Mucosa of gallbladder (tissue), 1 donor: ENCODE measurements at regions not wholly inside any gene's neighbourhood (a gene's known extent, or its start where the extent isn't known, plus 50 kb on each side); places are given as distances from the start of the nearest gene placed in this dataset.

Source experiments
- DNase-seq: peaks from one replicate; pipeline ENCODE4 v3.0.0-alpha.2; 2020; ENCODE audit warnings: low spot score
- donor health status: DM: no; HTN: no; CAD: no.

DNA sequence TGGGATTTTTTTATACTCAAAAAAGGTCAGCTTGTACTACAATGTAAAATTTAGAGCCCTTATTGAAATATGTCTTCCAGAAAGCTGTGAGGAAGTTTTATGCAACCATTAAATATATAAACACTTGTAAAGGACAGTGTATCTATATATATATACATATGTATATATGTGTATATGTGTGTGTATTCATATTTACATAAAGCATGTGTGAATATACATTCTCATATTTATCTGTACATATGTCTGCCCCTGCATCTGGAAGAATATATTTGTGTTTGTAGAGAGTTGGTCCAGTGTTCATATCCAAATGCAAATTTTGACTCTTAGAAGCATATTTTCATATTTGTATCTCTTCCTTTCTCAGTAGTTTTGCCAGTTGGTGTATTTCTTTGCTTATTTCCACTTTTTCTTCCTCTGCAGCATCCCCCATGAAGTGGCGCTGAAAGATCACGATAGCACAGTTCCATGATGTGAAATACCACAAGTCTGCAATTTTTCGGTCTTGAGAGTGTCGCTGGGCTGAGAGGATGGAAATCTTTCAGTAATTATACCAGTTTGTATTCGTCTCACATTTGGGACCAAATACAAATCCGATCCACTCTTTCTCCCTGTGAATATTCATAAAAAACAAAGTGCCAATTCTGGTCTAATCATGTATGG, 311.7 kb upstream of the DPH6 start:
- DNase-seq: no peak

DNA sequence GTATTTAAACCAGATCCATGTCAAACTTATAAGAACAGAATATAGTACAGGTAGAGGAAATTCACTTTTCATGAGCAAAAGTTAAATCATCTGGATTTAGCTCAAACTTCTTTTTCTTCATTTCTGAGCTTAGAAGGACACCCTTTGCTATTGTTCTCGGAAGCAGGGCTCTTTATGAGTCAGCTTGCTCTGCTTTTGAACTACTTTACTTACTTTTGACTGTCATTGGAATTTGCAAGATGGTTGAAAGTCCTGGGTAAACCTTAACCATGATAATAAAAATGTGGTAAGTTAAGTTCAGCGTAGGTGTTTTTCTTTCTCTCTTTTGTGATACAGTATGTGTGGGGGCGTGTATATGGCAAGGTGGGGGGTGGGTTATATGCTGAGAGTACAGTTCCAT, 312.7 kb upstream of the DPH6 start:
- no peak for DNase-seq

DNA sequence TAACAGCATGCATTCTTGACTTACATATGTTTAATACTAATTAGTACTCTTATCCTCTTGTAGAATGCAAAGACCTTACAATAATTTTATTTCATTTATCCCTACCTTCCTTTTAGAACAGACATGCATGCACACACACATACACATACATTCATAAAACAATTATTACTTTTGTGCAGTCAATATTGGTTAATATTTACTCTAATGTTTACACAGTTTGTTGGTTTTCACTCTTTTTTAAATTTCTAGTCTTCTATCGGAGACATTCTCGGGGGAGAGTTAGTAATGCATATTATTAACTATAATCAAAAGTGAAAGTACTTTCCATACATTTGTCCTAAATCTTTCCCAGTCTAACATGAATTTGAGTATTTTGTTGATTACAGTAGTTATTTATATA, 317.7 kb upstream of the DPH6 start:
- DNase-seq: no peak

DNA sequence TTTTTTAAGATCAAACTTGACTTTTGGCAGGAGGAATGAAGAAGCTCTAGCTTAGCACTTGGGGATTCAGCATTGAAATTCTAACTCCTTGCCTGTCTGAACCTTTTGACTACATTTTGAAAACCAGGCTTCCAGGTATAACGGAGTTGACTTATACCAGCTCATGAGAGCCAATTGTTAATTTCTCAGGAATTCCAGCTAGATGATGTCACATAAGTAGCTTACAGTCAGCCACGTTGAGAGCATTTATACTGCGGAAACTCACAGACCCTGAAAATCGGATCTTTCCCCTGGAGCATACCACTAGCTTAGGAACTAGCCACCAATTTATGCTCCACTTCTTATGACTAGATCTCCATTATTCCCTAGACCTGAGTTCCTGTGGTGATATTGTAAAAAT, 321.4 kb upstream of the DPH6 start:
- DNase-seq: no peak

DNA sequence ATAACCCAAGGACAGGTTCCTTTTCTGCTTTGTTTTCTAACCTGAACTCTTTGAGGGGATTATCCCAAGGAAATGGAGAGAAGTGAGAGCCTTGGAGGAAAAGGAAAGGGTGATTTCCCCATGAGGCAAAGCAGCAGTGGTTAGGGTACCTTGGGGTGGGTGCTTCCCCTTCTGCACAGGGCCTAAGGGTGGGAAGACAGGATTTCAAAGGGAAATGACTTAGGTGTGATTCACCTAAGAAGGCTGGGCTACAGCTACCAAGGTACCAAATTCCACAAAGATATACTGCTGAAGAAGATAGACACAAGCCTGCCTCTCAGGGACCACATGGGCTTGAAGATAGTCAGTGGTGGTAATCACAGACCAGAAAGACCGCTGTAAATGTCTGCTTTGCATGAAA, 325.3 kb upstream of the DPH6 start:
- DNase-seq: no peak

DNA sequence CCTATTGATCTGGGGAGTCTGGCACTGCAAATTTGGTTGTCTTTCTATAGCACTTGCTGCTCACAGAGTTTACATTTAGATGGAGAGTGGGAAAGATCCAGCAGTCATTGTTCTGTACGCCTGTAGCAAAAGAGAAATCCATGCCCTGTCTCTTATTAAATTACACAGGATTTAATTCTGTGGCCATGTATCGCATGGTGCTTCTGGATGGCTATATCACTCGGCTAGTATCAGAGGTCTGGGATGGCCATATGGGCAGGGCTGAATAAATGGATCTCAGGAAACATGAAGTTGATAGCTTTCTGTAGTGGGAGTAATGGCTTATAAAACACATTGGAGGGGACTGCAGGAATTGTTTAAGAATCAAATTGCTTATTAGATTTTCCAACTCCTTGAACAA, 325.8 kb upstream of the DPH6 start:
- DNase-seq: no peak

DNA sequence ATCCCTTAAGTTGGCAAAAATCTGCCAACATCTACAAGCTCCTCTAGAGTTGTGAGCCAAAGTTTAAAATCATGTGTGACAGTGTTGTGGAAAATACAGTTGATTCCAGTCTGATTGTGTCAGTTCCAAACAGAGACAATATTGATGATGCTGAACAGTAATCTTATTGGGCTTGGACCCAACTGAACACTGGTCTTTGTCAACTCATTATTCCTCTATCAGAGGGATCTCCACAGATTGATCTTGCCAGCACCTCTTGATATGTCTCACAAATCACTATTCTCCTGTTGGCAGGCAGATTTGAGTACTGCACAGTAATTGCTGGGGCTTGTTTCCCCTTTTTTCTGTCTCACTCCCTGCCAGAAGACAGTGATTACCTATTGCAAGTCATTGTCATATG, 326.6 kb upstream of the DPH6 start:
- no peak for DNase-seq

DNA sequence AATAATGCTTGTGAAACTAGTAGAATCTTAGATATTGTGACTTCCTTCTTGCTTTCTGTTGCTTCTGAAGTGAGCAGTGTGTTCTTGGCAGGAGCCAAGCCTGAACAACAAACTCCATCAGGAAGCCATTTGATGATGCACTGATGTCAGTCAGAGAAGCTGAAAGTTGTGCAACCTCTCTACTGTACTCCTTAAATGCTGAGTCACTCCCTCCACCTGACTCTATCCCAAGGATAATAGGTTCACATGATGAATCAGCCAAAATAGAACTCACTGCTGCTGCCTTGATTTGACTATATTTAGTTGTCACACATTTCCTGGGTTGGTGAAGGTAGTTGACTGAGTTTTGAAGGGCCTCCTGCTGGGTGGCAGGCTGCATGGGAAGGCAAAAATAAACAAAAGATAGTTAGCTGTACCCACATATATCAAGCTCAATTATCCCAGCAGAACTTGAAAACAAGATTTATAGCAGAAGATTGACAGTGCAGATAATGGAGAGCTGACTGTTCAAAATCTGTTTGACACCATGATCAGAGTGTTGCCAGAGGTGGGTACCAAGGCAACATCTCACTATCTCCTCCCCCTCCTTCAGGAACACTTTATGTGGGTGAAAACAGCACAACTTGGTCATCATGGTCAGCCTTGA, 328.4 kb upstream of the DPH6 start:
- DNase-seq: no peak

DNA sequence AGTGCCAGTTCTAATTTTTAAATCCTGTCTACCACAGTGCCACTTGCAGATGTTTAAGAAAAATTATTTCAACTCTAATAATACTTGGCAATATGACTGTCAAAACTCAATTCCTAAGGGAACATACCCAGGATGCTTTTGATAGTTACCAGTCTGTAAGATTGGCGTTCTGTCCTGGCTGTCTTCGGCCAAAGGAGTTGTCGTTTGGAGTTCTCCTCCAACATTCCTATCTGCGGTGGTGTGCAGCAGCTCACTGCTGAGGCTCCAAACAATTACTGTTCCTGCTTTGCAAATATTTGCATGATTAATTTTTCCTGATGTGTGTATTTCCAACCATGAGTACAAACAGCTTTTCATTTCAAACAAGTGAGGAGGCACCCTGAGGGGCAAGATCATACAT, 330.8 kb upstream of the DPH6 start:
- DNase-seq: no peak

DNA sequence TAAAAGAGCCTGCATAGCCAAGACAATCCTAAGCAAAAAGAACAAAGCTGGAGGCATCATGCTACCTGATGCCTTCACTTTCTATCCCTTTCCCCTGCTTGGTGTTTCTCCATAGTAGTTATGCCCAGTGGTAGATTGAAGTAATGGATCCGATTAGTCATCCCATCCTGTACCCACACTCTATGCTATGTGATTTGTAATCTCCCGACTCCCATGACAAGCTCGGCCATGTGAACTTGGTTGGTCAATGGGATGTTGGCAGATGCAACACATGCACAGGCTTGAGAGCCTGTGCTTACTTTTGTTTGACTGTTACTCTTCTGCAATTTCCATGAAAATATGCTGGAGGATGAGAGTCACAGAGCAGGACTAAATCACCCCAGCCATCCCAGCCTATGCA, 334.9 kb upstream of the DPH6 start:
- DNase-seq: no peak

DNA sequence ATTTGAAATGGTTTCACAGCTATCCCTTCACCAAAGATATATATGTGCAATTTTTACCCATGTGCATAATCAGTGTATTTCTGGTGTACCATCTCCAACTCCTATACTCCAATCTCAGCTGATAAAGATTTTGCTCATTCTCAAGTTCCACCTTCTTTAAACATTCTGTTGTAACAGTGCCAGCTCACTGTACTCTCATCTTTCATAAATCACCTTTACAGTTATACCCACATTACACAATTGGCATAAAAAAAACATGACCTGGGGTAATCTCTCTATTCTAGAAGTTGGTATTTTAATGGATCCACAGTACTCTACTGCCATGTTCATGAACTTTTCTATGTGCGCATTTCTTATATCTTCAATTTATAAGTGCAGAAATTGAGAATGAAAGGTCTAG, 339.9 kb upstream of the DPH6 start:
- DNase-seq: no peak

DNA sequence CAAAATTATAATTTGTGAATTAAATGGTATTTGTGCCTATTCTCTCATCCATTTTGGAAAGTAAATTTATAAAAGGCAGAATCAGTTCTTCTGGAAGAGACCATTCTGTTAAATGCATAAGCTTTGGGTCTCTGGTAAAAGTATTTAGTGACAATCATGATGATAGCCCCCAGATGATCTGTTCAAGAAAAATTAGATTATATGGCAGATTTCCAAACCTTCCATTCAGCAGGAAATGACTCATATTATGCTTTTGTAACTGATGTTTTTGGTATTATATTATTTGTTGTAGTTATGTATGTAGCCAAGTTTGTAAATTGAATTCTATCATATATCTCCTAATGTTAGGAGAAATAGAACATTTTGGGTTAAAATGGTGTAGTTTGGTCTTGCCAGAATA, 340.8 kb upstream of the DPH6 start:
- DNase-seq: no peak

DNA sequence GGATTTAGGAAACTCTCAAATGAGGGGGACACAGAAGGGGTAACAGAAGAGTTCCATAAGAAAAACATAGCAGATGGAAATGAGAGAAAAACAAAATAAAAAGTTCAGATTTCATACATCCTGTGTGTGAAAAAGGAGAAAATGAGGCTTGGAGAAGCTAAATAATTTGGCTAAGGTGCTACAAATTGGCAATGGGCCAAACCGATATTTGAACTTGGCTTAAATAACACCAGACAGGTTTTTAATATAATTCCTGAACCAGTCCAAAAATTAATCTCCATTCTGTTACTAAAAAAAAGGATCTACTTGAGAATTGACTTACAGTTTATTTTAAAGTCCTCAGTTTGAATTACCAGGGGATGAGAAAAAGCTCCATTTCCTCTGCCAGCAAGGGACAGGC, 342.9 kb upstream of the DPH6 start:
- no peak for DNase-seq

DNA sequence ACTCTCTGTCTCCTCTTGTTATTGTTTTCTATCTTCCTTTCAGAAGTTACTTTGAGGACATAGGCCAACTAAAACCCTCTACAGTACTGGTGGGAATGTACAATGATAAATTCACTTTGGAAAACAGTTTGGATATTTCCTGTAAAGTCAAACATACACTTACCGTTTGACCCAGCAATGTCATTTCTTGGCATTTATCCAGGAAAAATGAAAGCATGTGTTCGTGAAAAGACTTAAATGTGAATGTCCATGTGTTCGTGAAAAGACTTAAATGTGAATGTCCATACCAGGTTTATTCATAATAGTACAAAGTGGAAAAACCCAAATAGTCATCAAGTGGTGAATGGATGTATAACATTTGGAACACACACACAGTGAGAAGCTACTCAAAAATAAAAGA, 361.5 kb upstream of the DPH6 start:
- DNase-seq: no peak

DNA sequence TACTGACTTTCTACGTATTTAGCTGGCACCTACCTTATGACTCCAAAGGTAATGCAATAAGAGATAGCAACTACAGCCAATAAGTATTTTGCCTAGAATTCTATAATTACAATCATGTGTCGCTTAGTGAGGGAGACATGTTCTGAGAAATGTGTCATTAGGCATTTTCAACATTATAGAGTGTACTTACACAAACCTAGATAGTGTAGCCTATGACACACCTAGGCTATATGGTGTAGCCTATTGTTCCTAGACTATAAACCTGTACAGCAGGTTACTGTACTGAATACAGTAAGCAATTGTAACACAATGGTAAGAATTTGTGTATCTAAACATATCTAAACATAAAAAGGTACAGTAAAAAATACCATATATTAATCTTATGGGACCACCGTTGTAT, 363.4 kb upstream of the DPH6 start:
- DNase-seq: no peak

DNA sequence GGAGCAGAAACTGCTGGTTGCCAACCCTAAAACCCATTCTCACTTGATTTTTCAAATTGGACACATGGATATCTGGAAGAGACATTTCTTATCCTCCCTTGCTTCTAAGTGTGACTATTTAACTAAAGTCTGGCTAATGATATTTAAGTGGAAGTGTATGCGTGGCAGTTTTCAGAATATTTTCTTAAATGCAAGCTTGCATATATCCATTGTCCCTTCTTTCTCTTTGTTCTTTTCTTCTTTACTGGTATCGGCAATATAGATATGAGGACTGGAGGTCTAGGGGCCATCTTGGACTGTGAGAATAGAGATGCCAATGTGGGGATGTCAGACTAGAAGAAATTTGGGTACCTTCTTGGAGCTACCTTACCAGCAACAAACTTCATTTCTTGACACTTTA, 364.3 kb upstream of the DPH6 start:
- DNase-seq: no peak

DNA sequence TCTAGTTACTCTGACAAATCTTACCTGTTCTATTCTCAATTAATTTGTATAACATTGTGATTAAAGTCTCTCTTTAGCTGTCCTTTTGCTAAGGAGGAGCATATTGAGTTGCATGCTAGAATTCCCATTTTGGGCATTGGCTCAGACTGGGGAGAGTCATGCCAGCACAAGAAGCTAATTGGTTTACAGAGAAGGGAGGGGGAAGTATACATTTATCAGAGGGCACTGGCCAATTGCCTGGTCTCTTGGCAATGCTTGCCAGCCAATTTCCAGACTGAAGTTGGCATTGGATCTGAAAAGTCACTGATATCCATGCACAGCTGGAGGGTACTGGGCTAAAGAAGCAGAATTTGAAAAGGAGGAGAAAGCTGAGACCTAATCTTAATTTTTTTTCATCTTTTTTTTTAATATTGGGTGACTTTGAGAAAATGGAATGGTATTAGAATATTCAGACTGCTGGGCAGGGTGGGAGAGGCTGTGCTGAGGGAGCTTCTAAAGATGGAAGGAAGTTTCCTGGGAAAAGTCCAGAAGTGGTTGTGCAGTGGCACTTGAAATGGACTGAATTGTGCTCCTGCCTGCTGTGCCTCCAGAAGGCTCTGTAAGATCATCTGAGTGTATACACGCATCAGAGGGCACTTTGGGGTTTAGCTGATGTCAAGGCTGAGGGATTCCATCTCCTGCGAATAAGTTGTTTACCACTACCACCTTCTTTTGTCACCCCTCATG, 365.2 kb upstream of the DPH6 start:
- no peak for DNase-seq

DNA sequence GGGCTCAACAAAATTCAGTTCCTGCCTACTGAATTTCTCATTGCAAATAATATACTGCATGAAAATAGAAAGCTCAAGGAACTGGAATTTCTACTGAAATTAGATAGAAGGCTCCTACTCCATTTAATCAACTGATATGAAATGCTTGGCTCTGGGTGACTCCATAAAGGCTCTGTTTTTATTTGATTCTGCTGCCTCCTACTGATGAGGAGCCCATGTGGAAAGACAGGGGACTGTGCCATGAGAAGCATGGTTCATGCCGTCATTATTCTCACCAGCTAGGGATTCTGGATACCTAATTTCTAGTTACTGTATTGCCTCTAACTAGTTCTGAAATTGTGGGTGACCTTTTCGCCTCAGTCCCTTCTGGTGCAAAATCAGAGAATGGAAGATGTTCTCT, 366.2 kb upstream of the DPH6 start:
- DNase-seq: peak; percentile 10

DNA sequence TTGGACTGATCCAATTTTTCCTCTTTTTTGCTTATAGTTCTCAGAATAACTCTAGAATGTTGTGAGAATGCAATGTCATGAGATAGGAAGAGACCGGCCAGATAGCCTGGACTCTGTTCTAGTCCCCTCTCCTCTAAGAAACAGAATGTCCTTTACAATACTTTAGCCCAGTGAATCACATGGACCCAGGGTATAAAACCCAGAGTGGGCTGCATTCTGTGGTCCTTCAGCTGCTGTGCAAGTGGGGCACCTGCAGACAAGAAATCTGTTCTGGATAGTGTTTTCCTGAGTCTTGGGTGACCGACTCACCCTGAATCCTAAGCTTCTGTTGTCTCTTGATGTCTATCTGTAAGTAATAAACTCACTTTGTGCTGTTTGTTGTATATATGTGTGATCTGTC, 368.6 kb upstream of the DPH6 start:
- no peak for DNase-seq

DNA sequence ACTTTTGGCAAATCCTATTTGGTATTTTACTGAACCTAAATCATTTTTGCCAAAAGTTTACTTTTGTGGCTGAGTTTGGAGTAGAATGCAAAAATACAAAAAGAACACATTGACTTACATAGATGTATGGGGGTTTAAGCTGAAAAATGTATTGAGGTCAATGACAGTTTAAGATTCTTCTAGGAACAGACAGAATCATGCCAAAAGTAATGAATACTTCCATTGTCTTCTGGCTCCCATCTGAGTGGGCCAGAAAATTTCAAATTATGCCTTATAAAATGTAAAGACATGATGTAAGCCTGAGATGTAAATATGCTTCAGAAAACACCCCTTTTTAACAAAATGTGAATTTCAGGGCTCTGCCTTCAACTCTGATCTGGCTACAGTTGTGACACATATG, 375.1 kb upstream of the DPH6 start:
- no peak for DNase-seq

DNA sequence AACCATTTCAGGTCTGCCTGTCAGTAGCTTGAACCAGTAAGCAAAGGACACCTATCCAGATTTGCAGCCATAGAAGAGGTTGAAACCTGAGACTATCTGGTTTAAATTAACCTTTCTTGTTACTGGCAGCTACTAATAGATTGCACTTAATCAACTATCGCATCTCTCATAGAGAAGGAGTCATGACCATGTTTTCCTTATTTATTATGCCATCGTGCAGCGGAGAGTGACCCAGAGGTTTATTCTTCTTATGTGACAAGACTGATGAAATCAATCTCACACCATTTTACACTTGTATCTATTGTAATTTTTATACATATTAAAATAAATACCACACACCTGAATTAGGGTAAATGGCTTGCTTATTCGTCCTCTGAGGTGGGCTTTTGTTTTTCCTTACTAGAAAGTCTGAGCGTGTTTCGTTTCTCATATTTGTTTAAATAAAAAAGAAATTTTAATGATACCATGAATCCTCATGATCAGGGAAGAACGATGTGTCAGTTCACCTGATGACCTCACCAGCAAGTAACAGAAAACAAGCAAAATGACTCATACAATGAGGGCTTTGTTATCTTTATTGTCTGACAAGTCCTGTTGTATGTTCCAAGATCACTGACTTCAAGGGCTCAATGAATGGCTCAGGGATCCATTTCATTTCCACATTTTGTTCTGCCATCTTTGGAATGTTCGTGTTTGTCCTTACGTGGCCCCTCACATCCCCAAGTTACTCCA, 379.5 kb upstream of the DPH6 start:
- no peak for DNase-seq

DNA sequence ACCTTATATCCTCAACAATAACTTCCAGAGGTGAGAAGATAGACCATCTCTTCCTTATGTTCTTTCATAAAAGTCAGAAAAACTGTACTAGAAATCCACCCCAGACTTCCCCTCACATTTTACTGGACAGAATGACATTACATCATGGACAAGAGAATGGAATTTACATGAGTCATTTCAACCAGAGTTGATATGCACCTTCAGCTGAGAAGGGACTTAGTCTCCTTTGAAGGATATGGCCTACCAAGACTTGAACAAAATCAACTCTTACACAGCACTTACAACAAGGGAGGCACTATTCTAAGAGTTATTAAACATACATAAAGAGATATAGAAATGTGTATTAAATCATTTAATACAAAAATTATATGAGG, 380.0 kb upstream of the DPH6 start:
- no peak for DNase-seq

DNA sequence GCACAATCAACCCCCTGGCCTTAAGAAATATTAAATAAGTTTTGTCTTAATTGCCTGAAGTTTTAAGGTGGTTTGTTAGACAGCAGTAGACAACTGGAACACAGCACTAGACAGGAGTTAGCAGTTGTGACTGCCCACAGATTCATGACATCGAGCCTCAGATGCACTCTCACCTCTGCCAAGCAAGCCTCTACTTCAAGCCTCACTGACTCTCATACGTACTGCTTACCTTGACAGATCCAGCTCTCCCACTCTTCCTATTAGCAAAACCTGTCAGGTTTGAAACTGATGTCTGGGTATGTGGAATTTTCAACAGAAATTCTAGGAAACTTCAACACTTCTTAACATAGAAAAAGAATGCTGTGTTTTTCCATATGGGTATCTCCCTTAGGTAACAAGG, 382.9 kb upstream of the DPH6 start:
- DNase-seq: no peak
